ENCODE measurements at regions not wholly inside any gene's neighbourhood (a gene's known extent, or its start where the extent isn't known, plus 50 kb on each side); places are given as distances from the start of the nearest gene placed in this dataset.

- TF ChIP-seq CREB1 (IDR thresholded peaks at IDR 0.05; ENCODE audit: low read depth): no peak
- no peak for TF ChIP-seq TAF1 (IDR thresholded peaks at IDR 0.05; ENCODE audit: low read depth)
- TF ChIP-seq TEAD4 (IDR thresholded peaks at IDR 0.05): no peak
- TF ChIP-seq EP300 (IDR thresholded peaks at IDR 0.05; ENCODE audit: borderline replicate concordance): no peak
- TF ChIP-seq MAX (IDR thresholded peaks at IDR 0.05): no peak
- TF ChIP-seq YY1 (IDR thresholded peaks at IDR 0.05; ENCODE audit: low read depth): no peak
- TF ChIP-seq REST (IDR thresholded peaks at IDR 0.05; ENCODE audit: low read depth): no peak
- TF ChIP-seq TCF12 (IDR thresholded peaks at IDR 0.05; ENCODE audit: low read depth): no peak
- no peak for TF ChIP-seq CEBPB (IDR thresholded peaks at IDR 0.05)
- no peak for TF ChIP-seq EGR1 (IDR thresholded peaks at IDR 0.05)
- no peak for TF ChIP-seq RAD21 (IDR thresholded peaks at IDR 0.05; ENCODE audit: low read depth)
- no peak for TF ChIP-seq ZBTB7A (IDR thresholded peaks at IDR 0.05; ENCODE audit: low read depth)
- TF ChIP-seq FOXM1 (IDR thresholded peaks at IDR 0.05; ENCODE audit: borderline replicate concordance, low read depth): no peak
- TF ChIP-seq USF1 (IDR thresholded peaks at IDR 0.05): no peak
These were observed 127.1 kb downstream of the CTTN start for GRCh38 chr11:70525466-70525865.
